Trophoblast cell (in vitro differentiated cells and primary cell): ENCODE measurements at regions not wholly inside any gene's neighbourhood (a gene's known extent, or its start where the extent isn't known, plus 50 kb on each side); places are given as distances from the start of the nearest gene placed in this dataset.

Source experiments
- DNase-seq, 2 donors: peaks; one replicate each; pipeline ENCODE4 v3.0.0-alpha.2; 2016
- H2AFZ ChIP-seq: 2 replicates; pipeline ENCODE4 v1.6.1; 2013; ENCODE audit warnings: low read length, moderate library complexity, mild to moderate bottlenecking; ENCODE audit not compliant: insufficient read depth, poor library complexity
- H2AK5ac ChIP-seq: 2 replicates; pipeline ENCODE4 v1.6.1; 2013; ENCODE audit warnings: mild to moderate bottlenecking, low read length
- H2BK120ac ChIP-seq: 2 replicates; pipeline ENCODE4 v1.6.1; 2013; ENCODE audit warnings: low read length, mild to moderate bottlenecking, moderate library complexity; ENCODE audit not compliant: insufficient read depth, poor library complexity
- H2BK12ac ChIP-seq: 2 replicates; pipeline ENCODE4 v1.6.1; 2013; ENCODE audit warnings: mild to moderate bottlenecking, low read length, moderate library complexity
- H2BK5ac ChIP-seq: 2 replicates; pipeline ENCODE4 v1.6.1; 2013; ENCODE audit warnings: low read length, low read depth, moderate library complexity, mild to moderate bottlenecking; ENCODE audit not compliant: poor library complexity
- H3K14ac ChIP-seq: 2 replicates; pipeline ENCODE4 v1.6.1; 2013; ENCODE audit warnings: mild to moderate bottlenecking, low read length
- H3K18ac ChIP-seq: 2 replicates; pipeline ENCODE4 v1.6.1; 2013; ENCODE audit warnings: mild to moderate bottlenecking, low read length
- H3K23ac ChIP-seq: 2 replicates; pipeline ENCODE4 v1.6.1; 2013; ENCODE audit warnings: low read length
- H3K27ac ChIP-seq: 2 replicates; pipeline ENCODE4 v1.5.1; 2013; ENCODE audit warnings: low read depth, mild to moderate bottlenecking, inconsistent platforms, low read length, moderate library complexity
- H3K27me3 ChIP-seq: 2 replicates; pipeline ENCODE4 v1.6.1; 2013; ENCODE audit warnings: inconsistent platforms, mild to moderate bottlenecking, low read length, moderate library complexity; ENCODE audit not compliant: insufficient read depth
- H3K36me3 ChIP-seq, 2 experiments: 1 replicate in 1 of 2; 2 replicates in 1 of 2; pipeline ENCODE4 v1.6.1; 2013; ENCODE audit warnings: low read length in 2 of 2, mild to moderate bottlenecking in 2 of 2, moderate library complexity in 1 of 2; ENCODE audit not compliant: insufficient read depth in 2 of 2, control insufficient read depth in 1 of 2
- H3K4ac ChIP-seq: 2 replicates; pipeline ENCODE4 v1.6.1; 2013; ENCODE audit warnings: low read depth, mild to moderate bottlenecking, low read length, moderate library complexity
- H3K4me1 ChIP-seq, 2 experiments: 1 replicate in 1 of 2; 2 replicates in 1 of 2; pipeline ENCODE4 v1.6.1; 2013; ENCODE audit warnings: low read length in 2 of 2, mild to moderate bottlenecking in 2 of 2, moderate library complexity in 1 of 2; ENCODE audit not compliant: insufficient read depth in 2 of 2, control insufficient read depth in 1 of 2
- H3K4me2 ChIP-seq: 2 replicates; pipeline ENCODE4 v1.6.1; 2013; ENCODE audit warnings: inconsistent platforms, mild to moderate bottlenecking, low read length, moderate library complexity
- H3K4me3 ChIP-seq: 2 replicates; pipeline ENCODE4 v1.5.1; 2013; ENCODE audit warnings: mild to moderate bottlenecking, low read depth, low read length, inconsistent platforms
- H3K79me1 ChIP-seq: one replicate; pipeline ENCODE4 v1.6.1; 2013; ENCODE audit warnings: low read length
- H3K79me2 ChIP-seq: 2 replicates; pipeline ENCODE4 v1.6.1; 2013; ENCODE audit warnings: low read length, mild to moderate bottlenecking; ENCODE audit not compliant: control insufficient read depth, insufficient read depth, poor library complexity
- H3K9ac ChIP-seq: 2 replicates; pipeline ENCODE4 v1.6.1; 2013; ENCODE audit warnings: mild to moderate bottlenecking, low read length
- H3K9me3 ChIP-seq: 2 replicates; pipeline ENCODE4 v1.6.1; 2013; ENCODE audit warnings: low read depth, mild to moderate bottlenecking, control low read depth, inconsistent platforms, low read length; ENCODE audit not compliant: insufficient read depth
- H4K12ac ChIP-seq: 2 replicates; pipeline ENCODE4 v1.6.1; 2013; ENCODE audit warnings: low read depth, mild to moderate bottlenecking, low read length, moderate library complexity
- H4K8ac ChIP-seq: 2 replicates; pipeline ENCODE4 v1.6.1; 2013; ENCODE audit warnings: low read depth, mild to moderate bottlenecking, low read length, moderate library complexity
- H4K91ac ChIP-seq: one replicate; pipeline ENCODE4 v1.6.1; 2013; ENCODE audit warnings: low read depth, mild to moderate bottlenecking, low read length, moderate library complexity
- WGBS: extraction: QIAGEN DNeasy Blood & Tissue Kit; methylation state at CpG from one replicate; pipeline ENCODE4 v1.1.7; 2013; ENCODE audit warnings: missing lambda C conversion rate; ENCODE audit not compliant: insufficient read length, insufficient coverage; ENCODE audit errors: extremely low coverage; 5-methylcytosine and 5-hydroxymethylcytosine counted together

- Histone ChIP-seq H2AK5ac (no peak overlapping the region), H3K27me3 (no peaks in the 10 kb centered on the region), H2BK120ac (no peak overlapping the region), H2BK5ac (no peak overlapping the region), H3K27ac (no peak overlapping the region), H3K23ac (no peak overlapping the region), H3K18ac (no peak overlapping the region), H4K91ac (no peak overlapping the region), H3K4me2 (no peak overlapping the region), H2BK12ac (no peak overlapping the region), H3K36me3 (peaks cover 0 to 2% of the 10 kb centered on the region in 2 experiments), H4K12ac (no peak overlapping the region), H3K9me3 (no peaks in the 10 kb centered on the region), H4K8ac (no peak overlapping the region), H2AFZ (no peak overlapping the region), H3K4me3 (no peak overlapping the region), H3K79me1 (no peaks in the 10 kb centered on the region), H3K9ac (no peak overlapping the region), H3K4me1 (no peaks in the 10 kb centered on the region), H3K79me2 (no peaks in the 10 kb centered on the region), H3K4ac (no peak overlapping the region), H3K14ac (no peak overlapping the region)
- WGBS = 100% methylated on average over 1 of the region's 1 CpG
- DNase-seq = no peak
These were observed 481.9 kb downstream of the UTRN start for GRCh38 chr6:144767051-144767450.

- Histone ChIP-seq H3K79me1 (no peaks in the 10 kb centered on the region), H4K12ac (no peak overlapping the region), H3K9ac (no peak overlapping the region), H2AFZ (no peak overlapping the region), H2AK5ac (no peak overlapping the region), H3K14ac (no peak overlapping the region), H4K8ac (no peak overlapping the region), H3K23ac (no peak overlapping the region), H4K91ac (no peak overlapping the region), H3K27me3 (no peaks in the 10 kb centered on the region), H2BK120ac (no peak overlapping the region), H3K4me2 (no peak overlapping the region), H2BK5ac (no peak overlapping the region), H3K36me3 (peaks cover 0 to 3% of the 10 kb centered on the region in 2 experiments), H3K9me3 (no peaks in the 10 kb centered on the region), H3K79me2 (no peaks in the 10 kb centered on the region), H3K4ac (no peak overlapping the region), H3K18ac (no peak overlapping the region), H3K4me1 (no peaks in the 10 kb centered on the region), H3K27ac (no peak overlapping the region), H3K4me3 (no peak overlapping the region), H2BK12ac (no peak overlapping the region)
- DNase-seq = no peak
These were observed 483.5 kb downstream of the UTRN start for GRCh38 chr6:144768551-144769075.

DNA sequence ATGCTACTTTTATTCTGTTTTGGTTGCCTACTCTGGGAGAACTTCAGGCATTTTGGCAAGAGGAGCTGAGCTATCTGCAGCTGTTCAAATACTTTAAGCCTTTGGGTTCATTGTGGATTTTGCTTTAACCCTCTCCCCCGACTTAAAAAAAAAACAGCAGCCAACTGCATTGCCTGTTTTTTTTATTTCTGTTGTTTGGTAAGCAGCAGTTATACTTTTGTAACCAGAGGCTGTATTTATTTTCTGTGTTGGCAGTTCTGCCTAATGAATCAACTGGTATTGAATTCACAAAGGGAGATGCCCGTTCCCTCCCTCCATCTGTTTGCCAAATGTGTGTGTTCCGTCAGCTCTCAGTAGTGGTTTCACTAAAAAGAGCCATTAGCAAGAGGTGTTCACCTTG lies 484.0 kb downstream of the UTRN start:
- Histone ChIP-seq H3K27me3 (no peaks in the 10 kb centered on the region), H3K4me1 (no peaks in the 10 kb centered on the region), H2BK12ac (no peak overlapping the region), H2BK120ac (no peak overlapping the region), H3K9me3 (no peaks in the 10 kb centered on the region), H2BK5ac (no peak overlapping the region), H3K79me2 (no peaks in the 10 kb centered on the region), H2AFZ (no peak overlapping the region), H4K8ac (no peak overlapping the region), H3K4me2 (no peak overlapping the region), H4K12ac (no peak overlapping the region), H2AK5ac (no peak overlapping the region), H3K18ac (no peak overlapping the region), H3K79me1 (no peaks in the 10 kb centered on the region), H3K4me3 (no peak overlapping the region), H3K4ac (no peak overlapping the region), H3K36me3 (peaks cover 0 to 3% of the 10 kb centered on the region in 2 experiments), H3K27ac (no peak overlapping the region), H3K23ac (no peak overlapping the region), H3K9ac (no peak overlapping the region), H3K14ac (no peak overlapping the region), H4K91ac (no peak overlapping the region)
- no peak for DNase-seq
- no CpG with 5 or more reads among the region's 3 CpGs for WGBS

DNA sequence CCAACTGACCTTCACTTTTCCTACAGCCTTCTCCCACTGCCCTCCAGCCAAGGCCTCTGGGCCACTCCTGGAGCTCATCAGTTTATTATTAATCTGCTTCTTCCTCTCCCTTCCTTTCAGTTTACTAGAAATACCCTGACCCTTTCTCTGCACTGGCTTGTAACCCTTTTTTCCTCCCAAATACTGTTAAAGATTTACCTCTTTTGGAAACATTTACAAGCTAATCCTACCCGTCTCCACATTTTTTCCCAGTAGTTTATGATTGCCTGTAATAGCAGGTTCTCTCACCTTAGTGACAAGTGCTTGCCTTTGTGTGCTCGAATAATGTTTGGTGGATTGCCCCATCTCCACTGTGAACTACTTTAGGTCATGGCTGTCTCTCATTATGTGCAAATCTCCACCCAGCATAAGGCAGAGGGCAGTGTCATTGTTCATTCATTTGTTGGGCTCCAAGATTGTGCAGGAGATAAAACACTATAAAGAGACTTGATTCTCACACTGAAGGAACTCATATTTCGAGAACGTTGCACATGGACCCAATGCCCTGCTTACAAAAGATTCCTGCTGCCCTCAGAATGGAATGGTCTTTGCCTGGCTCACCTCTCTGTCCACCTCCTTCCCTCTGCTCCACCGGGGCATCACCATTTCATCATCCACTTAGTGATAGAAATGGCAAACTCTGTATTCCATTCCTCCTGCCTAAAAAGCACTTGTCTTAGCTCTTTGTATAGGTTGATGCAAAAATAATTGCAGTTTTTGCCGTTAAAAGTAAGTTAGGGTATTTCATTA lies 491.1 kb downstream of the UTRN start:
- no peak overlapping the region for H3K4me3 ChIP-seq

More for the DNA sequence above, 491.1 kb downstream of the UTRN start:
- Histone ChIP-seq H2BK12ac (no peak overlapping the region), H2BK5ac (no peak overlapping the region), H3K27me3 (no peaks in the 10 kb centered on the region), H3K9ac (no peak overlapping the region), H2AK5ac (no peak overlapping the region), H3K4me2 (no peak overlapping the region), H4K91ac (no peak overlapping the region), H2AFZ (no peak overlapping the region), H3K79me2 (no peaks in the 10 kb centered on the region), H4K8ac (no peak overlapping the region), H3K4ac (no peak overlapping the region), H3K79me1 (no peaks in the 10 kb centered on the region), H3K27ac (no peak overlapping the region), H2BK120ac (no peak overlapping the region), H4K12ac (no peak overlapping the region), H3K4me1 (no peaks in the 10 kb centered on the region), H3K14ac (no peak overlapping the region), H3K36me3 (peaks cover 0 to 1% of the 10 kb centered on the region in 2 experiments), H3K23ac (no peak overlapping the region), H3K18ac (no peak overlapping the region), H3K9me3 (no peaks in the 10 kb centered on the region)
- WGBS = no CpG with 5 or more reads among the region's 6 CpGs
- DNase-seq = no peak
